ENCODE measurements at regions not wholly inside any gene's neighbourhood (a gene's known extent, or its start where the extent isn't known, plus 50 kb on each side); places are given as distances from the start of the nearest gene placed in this dataset.

GRCh38 chr18:55737266-55737665 is 149.3 kb upstream of the TCF4 start:
- H3K56ac ChIP-seq (ENCODE audit: insufficient read length, low read depth, low read length) = no peak overlapping the region
- H2BK120ac ChIP-seq (ENCODE audit: low read depth, low read length, poor library complexity, severe bottlenecking) = no peak overlapping the region
- H2BK20ac ChIP-seq (ENCODE audit: low read depth, low read length, poor library complexity, severe bottlenecking) = no peak overlapping the region
- no peak overlapping the region for H4K91ac ChIP-seq (ENCODE audit: insufficient read length, low read depth, low read length)
- H4K8ac ChIP-seq (replicated peaks; ENCODE audit: insufficient read length, low read depth, low read length) = no peak overlapping the region
- no peaks in the 10 kb centered on the region for H3K9me3 ChIP-seq (ENCODE audit: control insufficient read depth, low read depth, low read length)
- H3K79me1 ChIP-seq (ENCODE audit: insufficient read depth, low read depth, low read length, poor library complexity, severe bottlenecking) = no peaks in the 10 kb centered on the region
- 0 out of 2 replicates have a peak, but pooled peaks cover 2% of the 10 kb centered on the region for H3K79me2 ChIP-seq (ENCODE audit: insufficient read depth, low read length)
- no peak overlapping the region for H2BK15ac ChIP-seq (ENCODE audit: low read depth, low read length)
- no peak overlapping the region for H2AK5ac ChIP-seq (ENCODE audit: insufficient read length, low read length)
- H3K23me2 ChIP-seq (ENCODE audit: insufficient read length, low read depth, low read length, poor library complexity, severe bottlenecking) = no peaks in the 10 kb centered on the region
- no peak overlapping the region for H2AFZ ChIP-seq (ENCODE audit: low read length)
- TF ChIP-seq CTCF (conservative IDR thresholded peaks at IDR 0.05) = no peak
- no peak overlapping the region for H4K5ac ChIP-seq (ENCODE audit: insufficient read length, low read depth, low read length)
- H2BK12ac ChIP-seq (ENCODE audit: insufficient read length, low read depth, low read length) = no peak overlapping the region
- no peaks in the 10 kb centered on the region for H3K27me3 ChIP-seq (ENCODE audit: insufficient read depth, low read length)
- H3K9me3 Mint-ChIP-seq = no peaks in the 10 kb centered on the region
- no peak overlapping the region for H2BK5ac ChIP-seq (ENCODE audit: insufficient read length, low read length)
- no peak overlapping the region for H3K4me2 ChIP-seq (ENCODE audit: insufficient read depth, insufficient read length, low read length)
- H3K4me3 Mint-ChIP-seq = no peak overlapping the region
- DNase-seq = no peak
- no CpG with 5 or more reads among the region's 4 CpGs for WGBS (ENCODE audit: extremely low coverage, insufficient read length, low lambda C conversion rate)
- H3K27me3 Mint-ChIP-seq (ENCODE audit: low read depth) = no peaks in the 10 kb centered on the region
- H3K27ac Mint-ChIP-seq = no peak overlapping the region
- H3K9ac ChIP-seq (ENCODE audit: extremely low read depth, insufficient read length, low read length) = no peak overlapping the region
- no peak overlapping the region for H3K23ac ChIP-seq (ENCODE audit: insufficient read length, low read depth, low read length)
- no peak overlapping the region for H3T11ph ChIP-seq (ENCODE audit: low read length)
- no peaks in the 10 kb centered on the region for H3K4me1 ChIP-seq (ENCODE audit: insufficient read depth, low read length)
- H3K27ac ChIP-seq (ENCODE audit: insufficient read length, low read depth, low read length) = no peak overlapping the region
- H3K36me3 Mint-ChIP-seq (ENCODE audit: insufficient read depth in 1 of 3, low read depth in 3 of 3) = no peaks in the 10 kb centered on the region
- no peak overlapping the region for H3K18ac ChIP-seq (ENCODE audit: insufficient read length, low read depth, low read length)
- H3K4ac ChIP-seq (ENCODE audit: low read depth, low read length) = no peak overlapping the region
- no peak overlapping the region for H3K14ac ChIP-seq (ENCODE audit: insufficient read depth, low read length)
- H3K4me1 Mint-ChIP-seq = peaks cover 2 to 3% of the 10 kb centered on the region in 2 experiments
- no peaks in the 10 kb centered on the region for H4K20me1 ChIP-seq (ENCODE audit: control insufficient read depth, insufficient read depth, insufficient read length)
